SK-N-SH (cell line): ENCODE measurements at regions not wholly inside any gene's neighbourhood (a gene's known extent, or its start where the extent isn't known, plus 50 kb on each side); places are given as distances from the start of the nearest gene placed in this dataset.

Source experiments
- CTCF ChIA-PET: fragments of 300-600, 350-600 bp; formaldehyde crosslinking; extraction: SDS; loops from one replicate; lab custom pipeline; 2021; lab: Yijun Ruan, JAX
- POLR2A ChIA-PET: fragments of 350-600 bp; sonication (Branson Sonifier 250); formaldehyde crosslinking; extraction: SDS; loops from one replicate; lab custom pipeline; 2020; ENCODE audit warnings: antibody characterized with exemption, inconsistent platforms; lab: Yijun Ruan, JAX
- DNase-seq: peaks from one replicate; pipeline ENCODE4 v3.0.0; 2012
- H2AFZ ChIP-seq: fragments of 200-600 bp; sonication (generic); 2 replicates; pipeline ENCODE4 v1.8.1; 2016; ENCODE audit warnings: antibody characterized with exemption, mild to moderate bottlenecking, low read depth
- H3F3A ChIP-seq: fragments of 200-600 bp; sonication (generic); replicated peaks from 2 replicates; pipeline ENCODE3; 2016; ENCODE audit warnings: antibody characterized with exemption, mild to moderate bottlenecking; ENCODE audit not compliant: insufficient read depth
- H3K27ac ChIP-seq, 2 experiments: fragments of 200-500 bp in 1 of 2; fragments of 200-600 bp in 1 of 2; sonication (Bioruptor generic) in 1 of 2; sonication (generic), shearing (Covaris generic) in 1 of 2; 2 replicates each; pipeline versions ENCODE4 v1.5.1 to v1.6.1; 2014 to 2016; ENCODE audit warnings: low read depth in 2 of 2, inconsistent platforms in 1 of 2, low read length in 1 of 2, mild to moderate bottlenecking in 1 of 2, mixed read lengths in 1 of 2
- H3K27me3 ChIP-seq: fragments of 200-600 bp; sonication (generic), shearing (Covaris generic); 2 replicates; pipeline ENCODE4 v1.6.1; 2016; ENCODE audit warnings: mixed run types; ENCODE audit not compliant: insufficient read depth
- H3K36me3 ChIP-seq, 2 experiments: fragments of 200-500 bp in 1 of 2; fragments of 200-600 bp in 1 of 2; sonication (Bioruptor generic) in 1 of 2; sonication (generic) in 1 of 2; replicated peaks in 1 of 2; 2 replicates each; pipeline versions ENCODE3 to v1.5.1; 2014 to 2016; ENCODE audit warnings: low read length in 1 of 2, mild to moderate bottlenecking in 1 of 2; ENCODE audit not compliant: insufficient read depth in 2 of 2, control insufficient read depth in 1 of 2
- H3K4me1 ChIP-seq, 2 experiments: fragments of 200-500 bp in 1 of 2; fragments of 200-600 bp in 1 of 2; sonication (Bioruptor generic) in 1 of 2; sonication (generic), shearing (Covaris generic) in 1 of 2; 2 replicates each; pipeline versions ENCODE4 v1.5.1 to v1.6.1; 2014 to 2016; ENCODE audit warnings: low read depth in 1 of 2, low read length in 1 of 2, mixed run types in 1 of 2; ENCODE audit not compliant: insufficient read depth in 2 of 2, control insufficient read depth in 1 of 2
- H3K4me2 ChIP-seq: fragments of 200-600 bp; sonication (generic), shearing (Covaris generic); 2 replicates; pipeline ENCODE4 v1.6.1; 2017; ENCODE audit warnings: mixed run types
- H3K4me3 ChIP-seq, 2 experiments: fragments of 200-500 bp in 1 of 2; fragments of 200-600 bp in 1 of 2; sonication (Bioruptor generic) in 1 of 2; sonication (generic), shearing (Covaris generic) in 1 of 2; 2 replicates each; pipeline versions ENCODE4 v1.5.1 to v1.8.1; 2014 to 2016; ENCODE audit warnings: low read depth in 2 of 2, inconsistent platforms in 1 of 2, low read length in 1 of 2, mild to moderate bottlenecking in 1 of 2, mixed read lengths in 1 of 2, moderate library complexity in 1 of 2
- H3K79me2 ChIP-seq: fragments of 200-600 bp; sonication (generic); 2 replicates; pipeline ENCODE4 v1.8.1; 2017; ENCODE audit warnings: mild to moderate bottlenecking; ENCODE audit not compliant: insufficient read depth
- H3K9ac ChIP-seq: fragments of 200-600 bp; sonication (generic); 2 replicates; pipeline ENCODE4 v1.6.1; 2017; ENCODE audit warnings: mixed run types
- H3K9me2 ChIP-seq: fragments of 200-600 bp; sonication (generic); 2 replicates; pipeline ENCODE4 v1.6.1; 2017; ENCODE audit warnings: mixed run types
- H3K9me3 ChIP-seq: fragments of 200-600 bp; sonication (generic); 2 replicates; pipeline ENCODE4 v1.6.1; 2017; ENCODE audit warnings: mixed run types, mild to moderate bottlenecking, moderate library complexity
- H4K20me1 ChIP-seq: fragments of 200-600 bp; sonication (generic); 2 replicates; pipeline ENCODE4 v1.6.1; 2017; ENCODE audit warnings: mild to moderate bottlenecking, mixed run types; ENCODE audit not compliant: insufficient read depth
- GABPA ChIP-seq: IDR thresholded peaks from 2 replicates; pipeline ENCODE4 v1.4.0; 2012; ENCODE audit warnings: low read depth, mild to moderate bottlenecking
- MEF2A ChIP-seq: IDR thresholded peaks from 2 replicates; pipeline ENCODE4 v1.4.0; 2012; ENCODE audit warnings: low read depth, borderline replicate concordance
- RFX5 ChIP-seq: IDR thresholded peaks from 2 replicates; pipeline ENCODE4 v1.6.1; 2012; ENCODE audit warnings: mild to moderate bottlenecking, improper control_type of control experiment, low read length
- WGBS: methylation state at CpG from one replicate; pipeline ENCODE4 v1.1.6; 2017; ENCODE audit warnings: low lambda C conversion rate; 5-methylcytosine and 5-hydroxymethylcytosine counted together
- TF ChIP-seq, protein P1 (sequence below): fragments of 150-350 bp; IDR thresholded peaks from 2 replicates; pipeline ENCODE4 v1.6.1; 2017; ENCODE audit warnings: antibody characterized with exemption, low read length, low read depth, borderline replicate concordance
- TF ChIP-seq, protein P2 (sequence below): IDR thresholded peaks from 2 replicates; pipeline ENCODE4 v1.4.0; 2012; ENCODE audit warnings: low read depth
- TF ChIP-seq, protein P3 (sequence below): IDR thresholded peaks from 2 replicates; pipeline ENCODE4 v1.6.1; 2012; ENCODE audit warnings: mild to moderate bottlenecking, low read depth, low read length, moderate library complexity

DNA sequence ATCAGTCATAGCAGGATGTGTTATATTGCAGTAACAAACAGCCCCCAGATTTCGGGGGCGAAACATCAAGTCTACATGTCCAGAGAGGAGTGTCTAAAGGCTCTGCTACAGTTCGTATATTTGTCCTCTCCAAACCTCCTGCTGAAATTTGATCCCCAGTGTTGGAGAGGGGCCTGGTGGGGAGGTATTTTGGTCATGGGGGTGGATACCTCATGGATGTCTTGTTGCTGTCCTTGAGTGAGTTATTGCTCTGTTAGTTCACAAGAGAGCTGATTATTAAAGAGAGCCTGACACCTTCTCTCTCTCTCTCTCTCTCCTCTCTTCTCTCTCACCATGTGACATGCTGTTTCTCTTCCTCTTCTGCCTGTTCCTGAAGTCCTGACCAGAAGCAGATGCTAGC is 343.7 kb downstream of the TCERG1L start:
- 15% methylated on average over 3 of the region's 3 CpGs for WGBS
- TF ChIP-seq MEF2A: no peak
- TF ChIP-seq GABPA: no peak
- POLR2A ChIA-PET: no interaction called here

DNA sequence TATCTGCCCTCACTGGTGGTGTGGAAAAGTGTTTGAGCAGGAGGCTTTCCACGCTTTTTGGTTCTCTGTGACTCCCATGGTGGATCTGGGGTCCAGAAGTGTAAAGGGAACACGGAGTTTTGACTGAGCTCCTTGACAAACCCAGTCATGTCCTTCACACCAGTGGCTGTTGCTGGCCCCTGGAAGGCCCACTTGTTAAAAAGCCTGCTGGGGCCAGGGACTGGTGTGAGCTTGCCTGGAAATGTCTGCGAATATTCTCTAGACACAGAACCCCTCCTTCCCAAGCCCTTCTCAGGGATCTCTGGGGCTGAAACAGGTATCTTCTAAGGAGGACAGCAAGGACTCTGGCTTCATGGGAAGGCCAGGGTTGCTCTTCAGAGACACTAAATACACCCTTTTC is 343.0 kb downstream of the TCERG1L start:
- TF ChIP-seq, protein P1, sequence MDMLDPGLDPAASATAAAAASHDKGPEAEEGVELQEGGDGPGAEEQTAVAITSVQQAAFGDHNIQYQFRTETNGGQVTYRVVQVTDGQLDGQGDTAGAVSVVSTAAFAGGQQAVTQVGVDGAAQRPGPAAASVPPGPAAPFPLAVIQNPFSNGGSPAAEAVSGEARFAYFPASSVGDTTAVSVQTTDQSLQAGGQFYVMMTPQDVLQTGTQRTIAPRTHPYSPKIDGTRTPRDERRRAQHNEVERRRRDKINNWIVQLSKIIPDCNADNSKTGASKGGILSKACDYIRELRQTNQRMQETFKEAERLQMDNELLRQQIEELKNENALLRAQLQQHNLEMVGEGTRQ: no peak
- Histone ChIP-seq H3K9me3 (no peaks in the 10 kb centered on the region), H3K9ac (no peak overlapping the region), H2AFZ (no peak overlapping the region), H3K4me2 (no peak overlapping the region), H4K20me1 (no peaks in the 10 kb centered on the region), H3K27me3 (no peaks in the 10 kb centered on the region), H3K79me2 (no peaks in the 10 kb centered on the region), H3K9me2 (no peaks in the 10 kb centered on the region), H3K4me3 (no peak overlapping the region), H3K36me3 (no peaks in the 10 kb centered on the region), H3F3A (no peaks in the 10 kb centered on the region), H3K4me1 (no peaks in the 10 kb centered on the region), H3K27ac (no peak overlapping the region)
- WGBS: 4% methylated on average over 3 of the region's 3 CpGs
- CTCF ChIA-PET: interaction anchor here (1.1 kb wide), 1 partner anchor 10 kb away, joined by 3 read pairs; no protein-coding TSS in a partner anchor
- no peak for DNase-seq
- POLR2A ChIA-PET: no interaction called here

More for the DNA sequence above, 343.7 kb downstream of the TCERG1L start:
- no peak for DNase-seq
- H3K9me2 ChIP-seq: no peaks in the 10 kb centered on the region
- no peaks in the 10 kb centered on the region for H4K20me1 ChIP-seq
- H3K79me2 ChIP-seq: no peaks in the 10 kb centered on the region
- CTCF ChIA-PET: no interaction called here
- no peaks in the 10 kb centered on the region for H3K4me1 ChIP-seq
- H3K36me3 ChIP-seq: no peaks in the 10 kb centered on the region
- no peaks in the 10 kb centered on the region for H3F3A ChIP-seq
- no peak overlapping the region for H3K27ac ChIP-seq
- H3K4me2 ChIP-seq: no peak overlapping the region
- no peak overlapping the region for H3K4me3 ChIP-seq
- no peaks in the 10 kb centered on the region for H3K27me3 ChIP-seq
- H3K9ac ChIP-seq: no peak overlapping the region
- H2AFZ ChIP-seq: no peak overlapping the region
- no peaks in the 10 kb centered on the region for H3K9me3 ChIP-seq

DNA sequence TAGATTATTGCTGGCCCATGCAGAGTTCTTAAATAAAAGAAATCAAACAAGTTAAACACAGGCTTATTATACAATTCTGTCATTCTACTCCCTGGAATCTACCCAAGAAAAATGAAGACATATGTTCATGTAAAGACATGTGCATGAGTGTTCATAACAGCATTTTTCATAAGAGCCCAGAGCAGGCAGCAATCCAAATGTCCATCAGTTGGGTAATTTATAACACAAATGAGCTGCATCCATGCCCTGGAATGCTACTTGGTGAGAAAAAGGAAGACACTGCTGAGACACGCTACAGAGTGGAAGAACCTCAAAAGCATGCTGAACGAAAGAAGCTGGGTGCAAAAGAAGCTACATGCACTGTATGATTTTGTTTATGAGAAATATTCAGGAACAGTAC is 342.6 kb downstream of the TCERG1L start:
- ChIA-PET CTCF (interaction anchor here (1.1 to 1.5 kb wide), 2 partner anchors 10 to 42 kb away, joined by 3 to 4 read pairs; no protein-coding TSS in a partner anchor), POLR2A (no interaction called here)
- H3K4me3 ChIP-seq: no peak overlapping the region

More for the DNA sequence above, 342.6 kb downstream of the TCERG1L start:
- Histone ChIP-seq H3K79me2 (no peaks in the 10 kb centered on the region), H3K9me2 (no peaks in the 10 kb centered on the region), H3F3A (no peaks in the 10 kb centered on the region), H3K27ac (no peak overlapping the region), H3K36me3 (no peaks in the 10 kb centered on the region), H3K27me3 (no peaks in the 10 kb centered on the region), H4K20me1 (no peaks in the 10 kb centered on the region), H3K4me2 (no peak overlapping the region), H3K9ac (no peak overlapping the region), H3K9me3 (no peaks in the 10 kb centered on the region), H3K4me1 (no peaks in the 10 kb centered on the region), H2AFZ (no peak overlapping the region)
- TF ChIP-seq RFX5 (no peak), MEF2A (no peak)
- TF ChIP-seq, protein P2, sequence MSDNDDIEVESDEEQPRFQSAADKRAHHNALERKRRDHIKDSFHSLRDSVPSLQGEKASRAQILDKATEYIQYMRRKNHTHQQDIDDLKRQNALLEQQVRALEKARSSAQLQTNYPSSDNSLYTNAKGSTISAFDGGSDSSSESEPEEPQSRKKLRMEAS: no peak
- TF ChIP-seq, protein P3, sequence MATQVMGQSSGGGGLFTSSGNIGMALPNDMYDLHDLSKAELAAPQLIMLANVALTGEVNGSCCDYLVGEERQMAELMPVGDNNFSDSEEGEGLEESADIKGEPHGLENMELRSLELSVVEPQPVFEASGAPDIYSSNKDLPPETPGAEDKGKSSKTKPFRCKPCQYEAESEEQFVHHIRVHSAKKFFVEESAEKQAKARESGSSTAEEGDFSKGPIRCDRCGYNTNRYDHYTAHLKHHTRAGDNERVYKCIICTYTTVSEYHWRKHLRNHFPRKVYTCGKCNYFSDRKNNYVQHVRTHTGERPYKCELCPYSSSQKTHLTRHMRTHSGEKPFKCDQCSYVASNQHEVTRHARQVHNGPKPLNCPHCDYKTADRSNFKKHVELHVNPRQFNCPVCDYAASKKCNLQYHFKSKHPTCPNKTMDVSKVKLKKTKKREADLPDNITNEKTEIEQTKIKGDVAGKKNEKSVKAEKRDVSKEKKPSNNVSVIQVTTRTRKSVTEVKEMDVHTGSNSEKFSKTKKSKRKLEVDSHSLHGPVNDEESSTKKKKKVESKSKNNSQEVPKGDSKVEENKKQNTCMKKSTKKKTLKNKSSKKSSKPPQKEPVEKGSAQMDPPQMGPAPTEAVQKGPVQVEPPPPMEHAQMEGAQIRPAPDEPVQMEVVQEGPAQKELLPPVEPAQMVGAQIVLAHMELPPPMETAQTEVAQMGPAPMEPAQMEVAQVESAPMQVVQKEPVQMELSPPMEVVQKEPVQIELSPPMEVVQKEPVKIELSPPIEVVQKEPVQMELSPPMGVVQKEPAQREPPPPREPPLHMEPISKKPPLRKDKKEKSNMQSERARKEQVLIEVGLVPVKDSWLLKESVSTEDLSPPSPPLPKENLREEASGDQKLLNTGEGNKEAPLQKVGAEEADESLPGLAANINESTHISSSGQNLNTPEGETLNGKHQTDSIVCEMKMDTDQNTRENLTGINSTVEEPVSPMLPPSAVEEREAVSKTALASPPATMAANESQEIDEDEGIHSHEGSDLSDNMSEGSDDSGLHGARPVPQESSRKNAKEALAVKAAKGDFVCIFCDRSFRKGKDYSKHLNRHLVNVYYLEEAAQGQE: no peak
- whole genome bisulfite sequencing: 28% methylated on average over 2 of the region's 2 CpGs
- no peak for DNase-seq
